Endodermal cell (in vitro differentiated cells): ENCODE measurements at regions not wholly inside any gene's neighbourhood (a gene's known extent, or its start where the extent isn't known, plus 50 kb on each side); places are given as distances from the start of the nearest gene placed in this dataset.

Experiments
- DNase-seq: peaks from one replicate; pipeline ENCODE4 v3.0.0-alpha.2; 2017
- H3K27ac ChIP-seq: 2 replicates; pipeline ENCODE4 v1.5.1; 2013; ENCODE audit warnings: mild to moderate bottlenecking, low read depth, low read length, moderate library complexity
- H3K27me3 ChIP-seq: 2 replicates; pipeline ENCODE4 v1.6.1; 2013; ENCODE audit warnings: mild to moderate bottlenecking, low read length, moderate library complexity; ENCODE audit not compliant: insufficient read depth, control insufficient read depth, poor library complexity, severe bottlenecking
- H3K36me3 ChIP-seq: 2 replicates; pipeline ENCODE4 v1.7.0; 2013; ENCODE audit warnings: mild to moderate bottlenecking, low read length, moderate library complexity; ENCODE audit not compliant: control insufficient read depth, insufficient read depth
- H3K4me1 ChIP-seq: one replicate; pipeline ENCODE4 v1.7.0; 2013; ENCODE audit warnings: low read length; ENCODE audit not compliant: control insufficient read depth, insufficient read depth
- H3K4me3 ChIP-seq: 2 replicates; pipeline ENCODE4 v1.5.1; 2013; ENCODE audit warnings: mild to moderate bottlenecking, low read length, moderate library complexity
- H3K9ac ChIP-seq: 2 replicates; pipeline ENCODE4 v1.6.1; 2013; ENCODE audit warnings: mild to moderate bottlenecking, low read length, moderate library complexity; ENCODE audit not compliant: poor library complexity, severe bottlenecking; ENCODE audit errors: extremely low read depth
- H3K9me3 ChIP-seq: 2 replicates; pipeline ENCODE4 v1.6.1; 2013; ENCODE audit warnings: mild to moderate bottlenecking, low read length, moderate library complexity; ENCODE audit not compliant: control insufficient read depth
- H3K27ac Mint-ChIP-seq: 2 replicates; pipeline ENCODE4 v1.8.0; 2020; ENCODE audit warnings: mixed read lengths
- H3K27me3 Mint-ChIP-seq: 2 replicates; pipeline ENCODE4 v1.8.0; 2021; ENCODE audit warnings: mild to moderate bottlenecking, mixed read lengths; ENCODE audit not compliant: insufficient read depth
- H3K36me3 Mint-ChIP-seq: 2 replicates; pipeline ENCODE4 v1.8.0; 2020; ENCODE audit warnings: low read depth, mixed read lengths
- H3K4me1 Mint-ChIP-seq: 2 replicates; pipeline ENCODE4 v1.8.0; 2020; ENCODE audit warnings: mixed read lengths
- H3K4me3 Mint-ChIP-seq: 2 replicates; pipeline ENCODE4 v1.8.0; 2020; ENCODE audit warnings: mild to moderate bottlenecking, moderate library complexity, mixed read lengths
- H3K9me3 Mint-ChIP-seq: 2 replicates; pipeline ENCODE4 v1.8.0; 2020; ENCODE audit warnings: mild to moderate bottlenecking, mixed read lengths
- WGBS, 2 experiments: methylation state at CpG; one replicate each; pipeline versions ENCODE4 v1.1.5 to v1.1.7; 2013; ENCODE audit warnings: missing lambda C conversion rate in 2 of 2, mixed read lengths in 1 of 2; ENCODE audit not compliant: insufficient coverage in 1 of 2, insufficient read length in 1 of 2; 5-methylcytosine and 5-hydroxymethylcytosine counted together
- TF ChIP-seq, protein P1 (sequence below): fragments of 200-600 bp; sonication (generic); conservative IDR thresholded peaks from 2 replicates; pipeline ENCODE4 v1.5.0; 2021; ENCODE audit warnings: antibody characterized with exemption, mild to moderate bottlenecking

DNA sequence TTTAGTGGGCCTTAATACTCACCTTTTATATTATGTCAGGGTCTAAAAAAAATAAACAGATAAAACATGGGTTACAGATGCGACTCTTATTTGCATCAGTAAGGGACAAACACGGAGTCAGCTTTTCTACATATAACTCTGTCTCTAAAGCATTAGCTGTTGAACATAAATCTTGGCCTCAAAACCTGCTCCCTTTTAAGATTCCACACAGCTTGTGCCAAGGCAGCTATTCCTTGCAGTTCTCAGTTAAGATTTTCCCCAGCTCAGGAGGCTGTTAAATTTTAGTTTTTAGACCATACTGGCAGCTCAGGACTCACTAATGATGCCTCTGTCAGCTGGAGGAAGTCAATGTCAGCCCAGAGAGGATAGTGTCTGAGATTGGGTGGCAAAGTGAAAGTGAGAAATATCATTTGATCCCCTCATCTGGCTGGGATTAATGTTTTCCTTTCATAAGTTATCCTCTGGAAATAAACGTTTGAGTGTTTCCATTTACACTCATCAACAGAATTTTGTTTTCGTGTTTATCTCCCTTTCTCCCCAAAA, 287.5 kb downstream of the ELAVL2 start:
- TF ChIP-seq, protein P1, sequence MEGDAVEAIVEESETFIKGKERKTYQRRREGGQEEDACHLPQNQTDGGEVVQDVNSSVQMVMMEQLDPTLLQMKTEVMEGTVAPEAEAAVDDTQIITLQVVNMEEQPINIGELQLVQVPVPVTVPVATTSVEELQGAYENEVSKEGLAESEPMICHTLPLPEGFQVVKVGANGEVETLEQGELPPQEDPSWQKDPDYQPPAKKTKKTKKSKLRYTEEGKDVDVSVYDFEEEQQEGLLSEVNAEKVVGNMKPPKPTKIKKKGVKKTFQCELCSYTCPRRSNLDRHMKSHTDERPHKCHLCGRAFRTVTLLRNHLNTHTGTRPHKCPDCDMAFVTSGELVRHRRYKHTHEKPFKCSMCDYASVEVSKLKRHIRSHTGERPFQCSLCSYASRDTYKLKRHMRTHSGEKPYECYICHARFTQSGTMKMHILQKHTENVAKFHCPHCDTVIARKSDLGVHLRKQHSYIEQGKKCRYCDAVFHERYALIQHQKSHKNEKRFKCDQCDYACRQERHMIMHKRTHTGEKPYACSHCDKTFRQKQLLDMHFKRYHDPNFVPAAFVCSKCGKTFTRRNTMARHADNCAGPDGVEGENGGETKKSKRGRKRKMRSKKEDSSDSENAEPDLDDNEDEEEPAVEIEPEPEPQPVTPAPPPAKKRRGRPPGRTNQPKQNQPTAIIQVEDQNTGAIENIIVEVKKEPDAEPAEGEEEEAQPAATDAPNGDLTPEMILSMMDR = no peak
- WGBS, 2 experiments = 61 to 63% methylated on average over 2 to 3 of the region's 4 CpGs
- no peak overlapping the region for H3K9ac ChIP-seq
- H3K36me3 ChIP-seq = no peaks in the 10 kb centered on the region
- Mint-ChIP-seq H3K9me3 (no peaks in the 10 kb centered on the region), H3K4me1 (peaks cover 18% of the 10 kb centered on the region), H3K36me3 (no peaks in the 10 kb centered on the region), H3K27ac (no peak overlapping the region), H3K4me3 (no peak overlapping the region), H3K27me3 (peaks cover 19% of the 10 kb centered on the region)
- no peak for DNase-seq
- H3K4me3 ChIP-seq = no peak overlapping the region
- H3K4me1 ChIP-seq = no peaks in the 10 kb centered on the region
- peaks cover 35% of the 10 kb centered on the region for H3K27me3 ChIP-seq
- H3K27ac ChIP-seq = peak overlapping the region; percentile 97
- H3K9me3 ChIP-seq = no peaks in the 10 kb centered on the region

DNA sequence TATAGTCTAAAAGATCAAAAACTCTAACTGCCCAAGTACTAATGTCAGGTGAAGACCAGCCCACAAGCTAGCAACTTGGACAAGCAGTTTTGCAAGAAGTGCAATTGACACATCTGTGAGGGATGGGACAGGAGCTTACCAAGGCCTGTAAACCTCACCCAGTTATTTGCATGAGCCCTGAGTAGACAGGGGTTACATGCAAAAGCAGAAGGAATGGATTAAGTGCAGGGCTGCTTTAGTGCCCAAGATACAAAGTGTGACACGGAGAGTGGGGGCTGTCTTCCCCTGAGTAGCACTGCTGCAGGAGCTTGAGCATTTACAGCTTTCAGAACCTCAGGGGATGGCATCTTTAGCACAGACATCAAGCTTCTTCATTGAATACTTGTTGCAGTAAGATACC, 286.7 kb downstream of the ELAVL2 start:
- H3K9me3 Mint-ChIP-seq = no peaks in the 10 kb centered on the region
- Histone ChIP-seq H3K4me1 (no peaks in the 10 kb centered on the region), H3K9me3 (no peaks in the 10 kb centered on the region), H3K9ac (no peak overlapping the region), H3K27me3 (peaks cover 35% of the 10 kb centered on the region), H3K4me3 (no peak overlapping the region), H3K27ac (peak overlapping the region; percentile 13), H3K36me3 (no peaks in the 10 kb centered on the region)
- H3K27ac Mint-ChIP-seq = no peak overlapping the region
- TF ChIP-seq, protein P1 = no peak
- H3K4me1 Mint-ChIP-seq = peaks cover 19% of the 10 kb centered on the region
- peaks cover 19% of the 10 kb centered on the region for H3K27me3 Mint-ChIP-seq
- H3K36me3 Mint-ChIP-seq = no peaks in the 10 kb centered on the region
- 50 to 64% methylated on average over 1 of the region's 1 CpG for WGBS, 2 experiments
- H3K4me3 Mint-ChIP-seq = no peak overlapping the region
- no peak for DNase-seq

DNA sequence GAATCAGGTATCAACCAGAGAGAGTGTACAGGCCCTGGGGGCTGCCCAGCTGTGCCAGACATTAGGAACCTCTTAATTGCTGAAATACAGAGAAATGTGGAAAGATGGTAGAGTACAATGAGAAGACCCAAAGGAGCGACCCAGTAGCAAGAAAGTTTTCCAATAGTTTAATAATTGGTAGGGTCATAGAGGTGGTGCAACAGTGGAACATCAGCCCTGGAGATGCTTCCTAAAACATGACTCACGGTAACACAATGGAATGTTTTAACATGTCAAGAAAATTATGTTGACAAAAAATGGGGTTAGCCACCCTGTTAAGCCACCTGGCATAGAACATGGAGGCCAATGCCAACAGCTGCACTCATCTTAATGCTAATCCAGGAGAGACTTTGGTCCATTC, 284.1 kb downstream of the ELAVL2 start:
- peaks cover 28% of the 10 kb centered on the region for H3K27me3 ChIP-seq
- no peaks in the 10 kb centered on the region for H3K36me3 Mint-ChIP-seq
- 93 to 100% methylated on average over 1 to 2 of the region's 2 CpGs for whole genome bisulfite sequencing, 2 experiments
- H3K27me3 Mint-ChIP-seq = peaks cover 16% of the 10 kb centered on the region
- no peaks in the 10 kb centered on the region for H3K9me3 ChIP-seq
- peaks cover 19% of the 10 kb centered on the region for H3K4me1 Mint-ChIP-seq
- TF ChIP-seq, protein P1 = no peak
- H3K9me3 Mint-ChIP-seq = no peaks in the 10 kb centered on the region
- no peak for DNase-seq
- no peak overlapping the region for H3K9ac ChIP-seq
- no peak overlapping the region for H3K4me3 Mint-ChIP-seq
- H3K4me3 ChIP-seq = no peak overlapping the region
- no peak overlapping the region for H3K27ac Mint-ChIP-seq
- H3K4me1 ChIP-seq = no peaks in the 10 kb centered on the region
- H3K27ac ChIP-seq = no peak overlapping the region
- H3K36me3 ChIP-seq = no peaks in the 10 kb centered on the region
